ENCODE measurements at regions not wholly inside any gene's neighbourhood (a gene's known extent, or its start where the extent isn't known, plus 50 kb on each side); places are given as distances from the start of the nearest gene placed in this dataset.

GRCh38 chr11:119496469-119496868 lies 73.5 kb upstream of the THY1 start:
- DNase-seq (ENCODE audit: low spot score) = no peak
- in situ Hi-C loops (cut with MboI; ENCODE audit: low sequenced_read_pairs, unreplicated experiment) = no loop called here
- TF ChIP-seq CTCF (IDR thresholded peaks at IDR 0.05; ENCODE audit: borderline replicate concordance, control extremely low read depth, extremely low read depth, insufficient read depth, missing control alignments) = no peak

- in situ Hi-C loops (cut with MboI; ENCODE audit: low sequenced_read_pairs, unreplicated experiment) = no loop called here
- TF ChIP-seq CTCF (IDR thresholded peaks at IDR 0.05; ENCODE audit: borderline replicate concordance, control extremely low read depth, extremely low read depth, insufficient read depth, missing control alignments) = no peak
- DNase-seq (ENCODE audit: low spot score) = peak; percentile 47
These were observed 70.7 kb upstream of the THY1 start for GRCh38 chr11:119493712-119494111.

- no peak for DNase-seq (ENCODE audit: low spot score)
- in situ Hi-C loops (cut with MboI; ENCODE audit: low sequenced_read_pairs, unreplicated experiment) = no loop called here
- TF ChIP-seq CTCF (IDR thresholded peaks at IDR 0.05; ENCODE audit: borderline replicate concordance, control extremely low read depth, extremely low read depth, insufficient read depth, missing control alignments) = no peak
These were observed 69.0 kb upstream of the THY1 start for GRCh38 chr11:119491753-119492510.

- DNase-seq (ENCODE audit: low spot score) = no peak
- in situ Hi-C loops (cut with MboI; ENCODE audit: low sequenced_read_pairs, unreplicated experiment) = no loop called here
- no peak for TF ChIP-seq CTCF (IDR thresholded peaks at IDR 0.05; ENCODE audit: borderline replicate concordance, control extremely low read depth, extremely low read depth, insufficient read depth, missing control alignments)
These were observed 67.5 kb upstream of the THY1 start for GRCh38 chr11:119490253-119491006.

GRCh38 chr11:119489087-119489486 lies 66.1 kb upstream of the THY1 start:
- no peak for TF ChIP-seq CTCF (IDR thresholded peaks at IDR 0.05; ENCODE audit: borderline replicate concordance, control extremely low read depth, extremely low read depth, insufficient read depth, missing control alignments)
- in situ Hi-C loops (cut with MboI; ENCODE audit: low sequenced_read_pairs, unreplicated experiment) = loop anchor here (10.0 kb wide), 1 partner anchor 166 kb away; no protein-coding TSS in a partner anchor
- no peak for DNase-seq (ENCODE audit: low spot score)

- no peak for DNase-seq (ENCODE audit: low spot score)
- in situ Hi-C loops (cut with MboI; ENCODE audit: low sequenced_read_pairs, unreplicated experiment) = loop anchor here (10.0 kb wide), 1 partner anchor 166 kb away; no protein-coding TSS in a partner anchor
- no peak for TF ChIP-seq CTCF (IDR thresholded peaks at IDR 0.05; ENCODE audit: borderline replicate concordance, control extremely low read depth, extremely low read depth, insufficient read depth, missing control alignments)
These were observed 65.5 kb upstream of the THY1 start for GRCh38 chr11:119488256-119488995.
